NCI-H1105 (cell line): ENCODE measurements at regions not wholly inside any gene's neighbourhood (a gene's known extent, or its start where the extent isn't known, plus 50 kb on each side); places are given as distances from the start of the nearest gene placed in this dataset.
A peak's percentile ranks its signal among the peaks of the same experiment; 100 is the strongest.
"Not testable (repeated sequence)": the region's sequence is repeated elsewhere in the genome, so short reads cannot be mapped to it uniquely, and the experiment has no call there.

ENCODE experiments used
- DNase-seq: peaks from one replicate; lab custom pipeline; 2025; lab: John Stamatoyannopoulos, UW

DNA sequence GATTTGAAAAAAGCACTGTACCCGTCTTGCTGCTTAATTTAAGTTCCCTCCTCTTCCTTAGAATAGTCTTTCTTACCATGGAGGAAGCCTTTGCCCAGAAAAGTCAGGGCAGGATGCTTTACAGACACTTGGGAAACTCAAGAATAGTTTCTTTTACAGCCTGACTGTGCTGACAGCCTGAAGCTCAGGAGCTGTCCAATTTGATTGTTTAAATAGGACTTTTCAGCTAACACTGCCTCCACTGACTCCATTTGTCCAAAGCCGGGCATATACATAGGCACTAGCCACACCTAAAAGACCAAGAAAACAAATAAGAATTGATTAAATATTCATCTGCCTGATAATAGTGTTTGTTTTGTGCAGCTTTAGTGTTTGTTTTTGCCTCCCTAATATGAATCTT is 110.9 kb upstream of the L3MBTL4 start:
- no peak for DNase-seq

DNA sequence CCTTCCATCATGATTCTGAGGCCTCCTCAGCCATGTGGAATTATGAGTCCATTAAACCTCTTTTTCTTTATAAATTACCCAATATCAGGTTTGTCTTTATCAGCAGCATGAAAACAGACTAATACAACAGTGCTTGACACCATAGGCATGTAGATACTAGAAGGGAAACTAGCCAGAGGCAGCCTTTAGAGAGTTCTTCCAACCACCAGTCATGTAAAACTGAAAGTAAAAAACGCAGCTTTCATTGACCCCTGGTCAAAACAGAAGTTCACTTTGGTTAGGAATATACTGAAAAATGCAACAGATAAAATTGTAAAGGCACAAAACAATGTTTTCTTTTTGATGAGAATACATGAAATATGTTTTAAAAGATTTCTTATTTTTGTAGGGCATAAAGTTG is 122.8 kb upstream of the L3MBTL4 start:
- DNase-seq: no peak

GRCh38 chr18:6541131-6541679 is 126.5 kb upstream of the L3MBTL4 start:
- DNase-seq: not testable (repeated sequence)

DNA sequence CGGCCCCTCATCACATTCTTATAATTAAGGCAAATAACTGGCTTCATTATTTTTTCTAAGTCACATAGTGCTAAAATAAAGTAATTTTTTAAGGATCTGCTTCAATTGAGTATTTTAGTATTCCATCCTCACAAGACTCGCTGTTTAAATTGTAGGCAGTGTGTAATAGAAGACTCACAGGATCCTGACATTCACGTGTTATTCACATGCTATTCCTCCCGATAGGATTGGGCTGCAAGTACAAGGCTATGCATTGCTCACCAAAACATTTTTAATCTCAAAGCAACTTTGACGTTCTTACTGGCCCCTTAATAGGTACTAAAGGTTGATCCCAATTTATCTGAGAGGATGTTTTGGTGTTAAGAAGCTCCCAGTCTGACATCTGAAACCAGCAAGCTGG is 127.6 kb upstream of the L3MBTL4 start:
- no peak for DNase-seq

DNA sequence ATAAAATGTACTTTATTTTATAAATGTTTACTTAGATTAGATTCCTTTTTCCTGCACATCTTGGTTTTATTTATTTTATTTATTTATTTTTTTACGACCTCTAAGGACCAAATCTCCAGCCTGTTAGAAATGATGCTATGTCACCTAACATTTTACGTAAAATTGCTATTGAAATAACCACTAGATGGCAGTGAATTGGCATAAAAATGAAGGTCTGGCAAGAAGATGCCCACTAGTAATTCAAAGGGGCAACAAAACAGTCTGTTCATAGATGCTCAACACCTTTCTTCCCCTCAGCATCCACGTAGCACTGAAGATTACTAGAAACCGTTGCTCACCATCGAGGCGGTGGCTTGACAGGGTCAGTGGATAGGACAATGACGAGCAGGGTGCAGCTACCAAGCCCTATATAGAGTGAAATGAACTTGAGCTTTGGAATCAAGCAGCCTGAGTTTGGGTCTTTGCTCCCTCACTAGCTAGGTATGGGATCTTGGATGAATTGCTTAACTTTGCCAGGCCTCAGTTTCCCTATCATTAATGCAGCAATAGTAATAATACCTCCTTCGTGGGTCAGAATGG is 128.7 kb upstream of the L3MBTL4 start:
- DNase-seq: peak; percentile 23

- DNase-seq: no peak
These were observed 131.5 kb upstream of the L3MBTL4 start for GRCh38 chr18:6546229-6546628.

- DNase-seq: no peak
These were observed 132.8 kb upstream of the L3MBTL4 start for GRCh38 chr18:6547476-6547875.

DNA sequence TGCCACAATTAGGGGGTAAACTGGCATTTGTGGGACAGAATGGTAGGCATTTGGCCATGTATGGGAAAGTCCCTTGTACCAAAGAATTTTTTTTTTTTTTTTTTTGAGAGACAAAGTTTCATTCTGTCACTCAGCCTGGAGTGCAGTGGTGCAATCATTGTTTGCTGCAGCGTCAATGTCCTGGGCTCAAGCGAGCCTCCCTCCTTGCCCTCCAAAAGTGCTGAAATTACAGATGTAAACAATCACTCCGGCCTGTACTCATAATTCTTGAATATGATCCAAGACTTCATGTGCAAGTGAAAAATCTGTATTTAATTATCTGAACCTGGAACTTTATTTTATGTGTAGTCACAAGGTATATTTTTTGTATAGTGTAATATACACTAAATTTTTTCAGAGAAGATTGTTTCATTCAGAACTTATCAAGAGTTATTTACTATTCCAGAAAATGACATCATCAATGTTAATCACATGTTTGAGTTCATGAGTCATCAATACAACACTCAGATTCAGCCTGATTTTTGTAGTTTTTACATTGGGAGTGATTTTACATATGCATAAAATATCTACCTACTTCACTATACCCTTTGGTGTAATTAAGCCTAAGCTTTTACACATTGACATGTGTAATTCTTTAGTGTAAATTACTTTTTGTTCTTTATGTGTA is 138.7 kb upstream of the L3MBTL4 start:
- DNase-seq: no peak

DNA sequence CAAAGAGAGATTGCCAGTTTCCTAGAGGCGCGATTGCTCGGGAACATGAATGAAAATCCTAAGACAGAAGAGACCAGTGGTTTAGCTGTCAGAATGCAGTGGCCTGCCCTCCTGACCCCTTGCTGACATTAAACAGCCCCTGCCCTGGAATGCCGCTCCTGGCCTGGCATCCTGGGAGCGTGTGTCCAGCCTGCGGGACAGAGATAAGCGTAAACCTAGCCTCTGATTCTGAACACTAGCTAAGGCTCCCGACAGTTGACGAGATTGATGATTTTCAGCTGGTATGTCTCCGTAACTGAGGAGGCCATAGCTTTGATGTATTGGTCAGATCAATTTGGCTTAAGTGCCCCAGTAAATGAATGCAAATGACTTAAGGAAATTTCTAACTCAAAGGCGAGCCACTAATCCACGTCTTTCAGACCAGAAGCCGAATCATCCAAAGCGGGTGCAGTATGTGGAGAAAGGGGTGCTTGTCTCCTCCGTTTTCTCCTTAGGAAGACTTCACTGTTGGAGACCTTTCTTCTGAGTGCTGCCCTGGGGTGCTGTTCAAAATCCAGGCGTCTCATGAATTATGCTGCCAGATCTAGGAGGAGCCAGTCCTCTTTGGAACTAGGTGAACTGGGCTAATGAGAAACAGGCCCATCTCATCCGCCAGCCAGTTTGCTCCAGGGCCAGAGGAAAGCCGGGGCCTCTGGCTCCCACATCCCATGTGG is 142.5 kb upstream of the L3MBTL4 start:
- no peak for DNase-seq

DNA sequence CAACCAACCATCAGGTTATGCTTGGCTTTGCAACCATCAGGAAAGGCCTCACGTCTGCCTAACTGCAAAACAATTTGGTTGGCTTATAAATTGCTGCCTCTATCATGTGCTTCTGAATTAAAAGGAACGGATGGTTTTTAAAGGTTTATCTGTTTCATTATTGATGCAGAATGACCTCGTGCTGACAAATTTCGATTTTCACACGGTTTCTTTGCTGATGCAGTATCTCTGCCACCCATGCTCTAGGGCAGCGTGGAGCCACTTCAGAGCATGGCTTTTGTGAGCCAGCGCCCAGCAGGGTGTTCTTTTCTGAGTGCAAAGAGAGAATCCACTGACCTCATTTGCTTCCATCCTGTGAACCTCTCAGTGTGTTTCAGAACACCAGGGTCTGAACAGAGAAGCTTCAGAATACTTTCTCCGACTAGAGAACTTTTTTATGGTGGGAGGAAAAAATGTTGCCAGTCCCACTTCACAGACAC is 143.1 kb upstream of the L3MBTL4 start:
- no peak for DNase-seq

- no peak for DNase-seq
These were observed 143.9 kb upstream of the L3MBTL4 start for GRCh38 chr18:6558446-6559156.

- DNase-seq: no peak
These were observed 144.6 kb upstream of the L3MBTL4 start for GRCh38 chr18:6559296-6559695.

GRCh38 chr18:6561016-6561415 is 146.3 kb upstream of the L3MBTL4 start:
- DNase-seq: no peak

DNA sequence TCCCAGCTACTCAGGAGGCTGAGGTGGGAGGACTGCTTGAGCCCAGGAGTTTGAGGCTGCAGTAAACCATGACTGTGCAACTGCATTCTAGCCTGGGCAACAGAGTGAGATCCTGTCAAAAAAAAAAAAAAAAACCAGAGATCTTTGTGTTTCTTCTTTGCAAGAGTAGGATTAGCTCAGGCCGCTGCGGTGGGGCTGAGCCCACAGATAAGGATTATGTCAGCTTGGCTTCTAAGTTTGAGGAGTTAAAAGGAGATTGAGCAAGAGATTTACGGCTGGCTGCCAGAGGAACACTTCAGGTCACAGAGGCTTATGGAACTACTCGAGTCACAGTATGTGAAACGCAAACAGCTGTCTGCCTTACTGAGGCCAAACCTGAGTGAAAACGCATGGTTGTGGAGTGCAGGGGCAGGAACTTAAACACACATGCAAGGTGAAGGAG is 146.7 kb upstream of the L3MBTL4 start:
- no peak for DNase-seq

DNA sequence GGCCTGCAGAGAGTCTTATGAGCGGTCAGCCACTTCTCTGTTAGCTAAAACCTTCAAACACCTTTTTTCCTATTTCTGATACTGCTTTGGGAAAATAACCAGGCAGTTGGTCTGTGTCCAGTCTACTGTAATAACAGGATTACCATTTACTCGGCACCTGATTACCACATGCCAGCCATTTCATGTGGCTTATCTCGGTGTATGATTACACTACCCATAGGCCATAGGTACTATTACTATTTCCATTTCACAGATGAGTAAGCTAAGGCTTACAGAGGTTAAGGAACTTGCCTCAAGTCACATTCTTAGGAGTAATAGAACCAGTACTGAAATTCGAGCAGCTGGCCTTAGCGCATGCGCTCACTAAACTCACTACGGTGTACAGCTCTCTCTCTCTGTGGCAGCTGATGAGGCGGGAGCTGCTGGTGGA is 147.2 kb upstream of the L3MBTL4 start:
- DNase-seq: no peak

DNA sequence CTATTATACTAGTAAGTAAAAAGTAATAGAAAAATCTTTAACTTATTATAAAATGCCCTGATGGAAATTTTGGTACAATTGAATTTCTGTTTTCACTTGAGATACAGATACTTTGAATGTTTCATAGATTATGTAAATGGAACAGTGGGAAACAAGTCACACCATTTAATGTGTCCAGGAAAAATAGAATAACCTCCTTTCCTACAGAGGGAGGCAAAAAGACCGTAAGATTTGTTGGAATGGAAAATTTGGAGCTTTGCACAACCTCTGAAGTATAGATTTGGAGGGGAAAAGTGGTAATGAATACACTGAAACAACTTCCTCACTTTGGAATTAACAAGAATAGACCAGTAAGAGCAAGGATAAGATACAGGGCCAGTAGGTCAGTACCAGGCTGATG is 149.2 kb upstream of the L3MBTL4 start:
- no peak for DNase-seq

- no peak for DNase-seq
These were observed 150.5 kb upstream of the L3MBTL4 start for GRCh38 chr18:6564950-6565814.

DNA sequence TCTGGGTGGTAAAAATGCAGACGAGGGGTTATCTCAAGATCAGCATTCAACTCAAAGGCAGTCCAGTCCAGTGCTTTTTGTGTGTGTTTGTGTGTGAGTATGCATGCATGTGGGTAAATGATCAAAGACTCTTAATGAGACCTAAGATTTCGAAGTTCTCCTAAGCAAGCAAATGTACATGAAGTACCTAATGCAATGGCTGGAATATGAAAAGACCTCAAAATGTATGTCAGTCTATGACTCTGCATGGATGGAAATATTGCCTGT is 151.0 kb upstream of the L3MBTL4 start:
- DNase-seq: no peak

GRCh38 chr18:6566338-6566911 is 151.7 kb upstream of the L3MBTL4 start:
- DNase-seq: no peak

DNA sequence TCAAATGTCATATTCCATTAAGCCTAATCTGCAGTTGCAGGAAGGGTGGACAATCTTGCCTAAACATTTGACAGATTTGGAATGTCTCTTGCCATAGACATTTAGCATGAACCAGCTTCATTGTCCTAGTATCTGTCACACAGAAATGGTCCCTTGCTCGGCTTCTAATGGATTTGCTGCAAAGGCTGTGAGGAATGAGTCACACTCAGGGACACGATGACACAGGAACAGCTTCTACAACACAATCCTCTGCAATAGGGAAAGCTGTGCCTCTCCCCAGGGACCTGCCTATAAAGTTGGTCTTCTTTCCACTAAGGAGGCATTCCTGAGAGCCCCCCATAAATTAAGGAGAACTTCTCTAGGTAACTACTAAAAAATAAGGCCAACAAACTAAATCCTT is 155.1 kb upstream of the L3MBTL4 start:
- DNase-seq: no peak

DNA sequence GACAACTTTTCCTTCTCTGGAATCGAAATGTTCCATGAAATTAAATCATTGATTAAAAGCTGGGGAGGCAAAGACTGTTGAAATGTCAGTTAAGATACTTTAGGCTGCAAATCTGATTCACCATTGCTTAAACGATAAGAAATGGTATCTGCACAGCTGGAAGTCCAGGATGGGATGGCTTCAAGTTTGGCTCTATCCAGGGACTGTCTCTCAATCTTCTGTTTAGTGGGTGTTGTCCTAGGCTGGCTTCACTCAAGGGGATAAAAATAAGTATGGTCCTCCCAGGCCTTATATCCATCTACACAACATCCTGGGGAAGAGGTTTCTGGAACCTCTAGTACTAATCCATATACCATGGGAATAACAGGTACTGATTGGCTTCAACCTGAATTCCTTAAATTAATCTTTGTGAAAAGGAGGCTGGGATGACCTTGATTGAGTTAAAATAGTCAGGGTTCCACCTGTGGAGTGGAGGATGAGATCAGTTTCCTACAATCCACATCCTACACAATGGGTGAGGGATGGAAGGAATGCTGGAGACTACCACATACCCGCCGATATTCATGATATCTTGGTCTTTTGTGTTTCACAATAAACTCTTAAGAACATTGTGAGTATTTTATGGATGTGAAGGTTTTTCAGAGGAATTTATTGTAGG is 156.0 kb upstream of the L3MBTL4 start:
- no peak for DNase-seq
